ENCODE measurements at regions not wholly inside any gene's neighbourhood (a gene's known extent, or its start where the extent isn't known, plus 50 kb on each side); places are given as distances from the start of the nearest gene placed in this dataset.

GRCh38 chr6:97870273-97870672, 587.3 kb upstream of the MMS22L start:
- DNase-seq (no peak), ATAC-seq (no peak)
- no peak for TF ChIP-seq CTCF (IDR thresholded peaks at IDR 0.05)
- intact Hi-C loops (cut with DNase I, micrococcal nuclease) = no loop called here
- H3K36me3 ChIP-seq (ENCODE audit: low read depth) = no peaks in the 10 kb centered on the region
- no peaks in the 10 kb centered on the region for H3K9me3 ChIP-seq
- no peaks in the 10 kb centered on the region for H3K4me1 ChIP-seq (ENCODE audit: low read depth)
- H3K4me3 ChIP-seq = no peak overlapping the region

- intact Hi-C loops (cut with DNase I, micrococcal nuclease) = no loop called here
- no peak overlapping the region for H3K4me3 ChIP-seq
- no peaks in the 10 kb centered on the region for H3K4me1 ChIP-seq (ENCODE audit: low read depth)
- no peak for ATAC-seq
- H3K36me3 ChIP-seq (ENCODE audit: low read depth) = no peaks in the 10 kb centered on the region
- TF ChIP-seq CTCF (IDR thresholded peaks at IDR 0.05) = no peak
- H3K9me3 ChIP-seq = no peaks in the 10 kb centered on the region
- no peak for DNase-seq
These were observed 593.7 kb upstream of the MMS22L start for GRCh38 chr6:97876711-97877110.

- Histone ChIP-seq H3K4me1 (ENCODE audit: low read depth) (no peaks in the 10 kb centered on the region), H3K4me3 (no peak overlapping the region), H3K36me3 (ENCODE audit: low read depth) (no peaks in the 10 kb centered on the region), H3K9me3 (no peaks in the 10 kb centered on the region)
- intact Hi-C loops (cut with DNase I, micrococcal nuclease) = no loop called here
- no peak for ATAC-seq
- TF ChIP-seq CTCF (IDR thresholded peaks at IDR 0.05) = no peak
- no peak for DNase-seq
These were observed 599.7 kb upstream of the MMS22L start for GRCh38 chr6:97882755-97883154.

GRCh38 chr6:97885325-97885724, 602.3 kb upstream of the MMS22L start:
- ATAC-seq (no peak), DNase-seq (no peak)
- no peaks in the 10 kb centered on the region for H3K9me3 ChIP-seq
- no peak for TF ChIP-seq CTCF (IDR thresholded peaks at IDR 0.05)
- H3K36me3 ChIP-seq (ENCODE audit: low read depth) = no peaks in the 10 kb centered on the region
- intact Hi-C loops (cut with DNase I, micrococcal nuclease) = no loop called here
- H3K4me3 ChIP-seq = no peak overlapping the region
- H3K4me1 ChIP-seq (ENCODE audit: low read depth) = no peaks in the 10 kb centered on the region

- no peaks in the 10 kb centered on the region for H3K4me1 ChIP-seq (ENCODE audit: low read depth)
- TF ChIP-seq CTCF (IDR thresholded peaks at IDR 0.05) = no peak
- DNase-seq (no peak), ATAC-seq (no peak)
- intact Hi-C loops (cut with DNase I, micrococcal nuclease) = no loop called here
- H3K9me3 ChIP-seq = no peaks in the 10 kb centered on the region
- no peak overlapping the region for H3K4me3 ChIP-seq
- no peaks in the 10 kb centered on the region for H3K36me3 ChIP-seq (ENCODE audit: low read depth)
These were observed 602.8 kb upstream of the MMS22L start for GRCh38 chr6:97885828-97886227.

GRCh38 chr6:97901531-97901930, 618.5 kb upstream of the MMS22L start:
- ATAC-seq (no peak), DNase-seq (no peak)
- intact Hi-C loops (cut with DNase I, micrococcal nuclease) = no loop called here
- Histone ChIP-seq H3K36me3 (ENCODE audit: low read depth) (no peaks in the 10 kb centered on the region), H3K9me3 (no peaks in the 10 kb centered on the region), H3K4me3 (no peak overlapping the region), H3K4me1 (ENCODE audit: low read depth) (no peaks in the 10 kb centered on the region)
- no peak for TF ChIP-seq CTCF (IDR thresholded peaks at IDR 0.05)
